ENCODE measurements at regions not wholly inside any gene's neighbourhood (a gene's known extent, or its start where the extent isn't known, plus 50 kb on each side); places are given as distances from the start of the nearest gene placed in this dataset.

DNA sequence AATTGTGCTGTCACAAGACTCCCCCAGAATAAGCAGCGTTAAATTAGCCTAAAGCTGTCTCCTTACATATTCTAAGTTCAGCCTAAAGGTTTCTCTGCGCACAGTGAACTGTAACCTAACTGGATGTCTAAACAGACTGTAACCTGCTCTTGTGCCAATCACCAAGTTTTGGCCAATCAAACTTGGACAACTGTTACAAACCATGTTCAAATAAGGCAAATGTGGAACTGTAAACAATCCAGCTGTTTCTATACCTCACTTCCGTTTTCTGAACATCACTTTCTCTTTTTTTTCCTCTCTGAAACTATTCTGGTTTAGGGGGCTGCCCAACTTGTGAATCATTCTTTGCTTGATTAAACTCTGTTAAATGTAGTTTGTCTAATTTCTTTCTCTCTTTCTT is 252.2 kb upstream of the HABP2 start:
- 79 to 86% methylated on average over 3 of the region's 3 CpGs for WGBS, 2 donors

DNA sequence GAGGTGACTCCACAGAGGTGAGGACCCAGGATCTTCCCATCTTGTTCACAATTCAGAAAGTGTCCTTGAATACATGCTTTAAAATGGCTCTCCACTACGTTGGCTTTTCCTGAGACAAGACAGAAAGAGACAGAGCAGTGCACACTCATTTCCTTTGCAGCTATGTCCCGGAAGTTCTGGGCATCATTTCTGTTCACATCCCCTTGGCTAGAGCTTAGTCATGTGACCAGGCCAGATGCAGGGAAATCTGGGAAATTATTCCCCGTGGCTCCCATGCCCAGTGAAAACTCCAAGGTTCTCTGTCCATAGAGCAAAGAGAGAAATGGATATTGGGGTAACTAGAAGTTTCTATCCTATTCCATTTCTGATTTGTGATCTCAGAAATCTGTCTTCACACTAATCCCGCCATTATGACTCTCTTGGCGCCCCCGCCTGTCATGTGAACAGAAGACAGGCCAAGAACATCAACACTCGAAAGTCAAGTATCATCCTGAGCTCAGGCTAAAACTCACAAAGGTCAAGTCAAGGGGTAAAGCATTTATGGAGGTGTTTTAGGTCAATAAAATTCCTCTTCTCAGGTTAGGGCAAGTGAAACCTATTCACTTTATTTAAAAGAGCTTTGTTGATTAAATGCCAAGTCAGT is 251.4 kb upstream of the HABP2 start:
- Histone ChIP-seq H3K27ac (no peak overlapping the region), H3K4me3 (no peak overlapping the region), H3K27me3 (no peaks in the 10 kb centered on the region), H3K36me3 (no peaks in the 10 kb centered on the region), H3K9me3 (no peaks in the 10 kb centered on the region), H3K4me1 (no peaks in the 10 kb centered on the region)
- 78 to 85% methylated on average over 7 of the region's 7 CpGs for WGBS, 2 donors
- peak in 1 of 2 donors; percentile 15 for DNase-seq (ENCODE audit: low spot score in 2 of 2)
- TF ChIP-seq, protein P1, sequence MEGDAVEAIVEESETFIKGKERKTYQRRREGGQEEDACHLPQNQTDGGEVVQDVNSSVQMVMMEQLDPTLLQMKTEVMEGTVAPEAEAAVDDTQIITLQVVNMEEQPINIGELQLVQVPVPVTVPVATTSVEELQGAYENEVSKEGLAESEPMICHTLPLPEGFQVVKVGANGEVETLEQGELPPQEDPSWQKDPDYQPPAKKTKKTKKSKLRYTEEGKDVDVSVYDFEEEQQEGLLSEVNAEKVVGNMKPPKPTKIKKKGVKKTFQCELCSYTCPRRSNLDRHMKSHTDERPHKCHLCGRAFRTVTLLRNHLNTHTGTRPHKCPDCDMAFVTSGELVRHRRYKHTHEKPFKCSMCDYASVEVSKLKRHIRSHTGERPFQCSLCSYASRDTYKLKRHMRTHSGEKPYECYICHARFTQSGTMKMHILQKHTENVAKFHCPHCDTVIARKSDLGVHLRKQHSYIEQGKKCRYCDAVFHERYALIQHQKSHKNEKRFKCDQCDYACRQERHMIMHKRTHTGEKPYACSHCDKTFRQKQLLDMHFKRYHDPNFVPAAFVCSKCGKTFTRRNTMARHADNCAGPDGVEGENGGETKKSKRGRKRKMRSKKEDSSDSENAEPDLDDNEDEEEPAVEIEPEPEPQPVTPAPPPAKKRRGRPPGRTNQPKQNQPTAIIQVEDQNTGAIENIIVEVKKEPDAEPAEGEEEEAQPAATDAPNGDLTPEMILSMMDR (IDR thresholded peaks at IDR 0.05) = no peak
- TF ChIP-seq POLR2A (IDR thresholded peaks at IDR 0.05) (no peak), EP300 (IDR thresholded peaks at IDR 0.05) (no peak)

More for the DNA sequence above, 252.2 kb upstream of the HABP2 start:
- no peak overlapping the region for H3K27ac ChIP-seq
- H3K27me3 ChIP-seq = no peaks in the 10 kb centered on the region
- no peak for DNase-seq (ENCODE audit: low spot score in 2 of 2)
- TF ChIP-seq POLR2A (IDR thresholded peaks at IDR 0.05) = no peak
- TF ChIP-seq, protein P1 (IDR thresholded peaks at IDR 0.05) = no peak
- no peak for TF ChIP-seq EP300 (IDR thresholded peaks at IDR 0.05)
- H3K36me3 ChIP-seq = no peaks in the 10 kb centered on the region
- no peaks in the 10 kb centered on the region for H3K9me3 ChIP-seq
- no peaks in the 10 kb centered on the region for H3K4me1 ChIP-seq
- H3K4me3 ChIP-seq = no peak overlapping the region

DNA sequence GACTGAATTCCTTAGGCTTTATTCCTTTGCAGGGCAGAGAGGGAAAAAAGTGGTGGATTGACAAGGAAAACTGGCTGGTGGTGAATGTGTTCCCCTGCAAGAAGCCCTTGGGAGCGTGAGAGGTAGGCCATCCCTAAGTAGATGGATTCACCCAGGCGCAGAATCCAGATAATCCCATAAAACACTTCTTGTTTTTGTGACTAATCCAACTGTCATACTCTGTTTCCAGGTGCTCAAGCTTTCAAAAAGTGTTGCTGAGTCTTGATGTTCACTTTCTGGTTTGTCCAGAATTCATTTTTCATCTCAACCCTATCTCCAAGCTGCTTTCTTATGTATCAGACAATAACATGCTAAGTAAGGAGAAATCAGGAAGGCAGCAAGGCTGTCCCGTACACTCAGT is 250.8 kb upstream of the HABP2 start:
- 94 to 98% methylated on average over 3 of the region's 3 CpGs for WGBS, 2 donors
- Histone ChIP-seq H3K9me3 (no peaks in the 10 kb centered on the region), H3K4me3 (no peak overlapping the region), H3K36me3 (no peaks in the 10 kb centered on the region), H3K27me3 (no peaks in the 10 kb centered on the region), H3K27ac (no peak overlapping the region), H3K4me1 (no peaks in the 10 kb centered on the region)
- TF ChIP-seq POLR2A (IDR thresholded peaks at IDR 0.05) (no peak), EP300 (IDR thresholded peaks at IDR 0.05) (no peak)
- TF ChIP-seq, protein P1 (IDR thresholded peaks at IDR 0.05) = no peak
- DNase-seq (ENCODE audit: low spot score in 2 of 2) = no peak

DNA sequence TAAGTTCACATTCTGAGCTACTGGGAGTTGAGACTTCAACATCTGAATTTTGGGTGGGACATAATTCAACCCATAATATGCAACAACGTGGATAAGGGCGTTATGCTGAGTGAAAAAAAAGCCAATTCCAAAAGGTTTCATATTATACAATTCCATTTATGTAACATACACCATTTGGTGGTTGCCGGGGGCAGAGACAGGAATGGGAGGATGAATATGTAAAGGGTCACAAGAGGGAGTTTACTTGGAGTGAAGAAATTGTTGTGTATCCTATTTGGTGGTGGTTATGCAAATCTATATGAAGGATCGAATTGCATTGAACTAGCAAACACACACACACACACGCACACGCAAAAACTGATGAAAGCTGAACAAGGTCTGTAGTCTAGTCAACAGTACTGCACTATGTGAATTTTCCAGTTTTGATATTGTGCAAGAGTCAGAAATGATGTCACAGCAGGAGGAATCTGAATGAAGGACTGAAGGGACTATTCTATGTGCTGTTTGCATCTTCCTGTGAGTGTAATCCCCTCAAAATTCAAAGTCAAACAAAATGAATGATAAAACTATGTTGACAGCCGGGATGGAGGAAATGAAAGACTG is 249.2 kb upstream of the HABP2 start:
- WGBS, 2 donors = 56 to 58% methylated on average over 7 of the region's 7 CpGs
- Histone ChIP-seq H3K36me3 (no peaks in the 10 kb centered on the region), H3K9me3 (no peaks in the 10 kb centered on the region), H3K27ac (peak overlapping the region in 1 of 4 donors; percentile 40), H3K27me3 (no peaks in the 10 kb centered on the region), H3K4me3 (no peak overlapping the region), H3K4me1 (no peaks in the 10 kb centered on the region)
- TF ChIP-seq POLR2A (IDR thresholded peaks at IDR 0.05) = no peak
- TF ChIP-seq, protein P1 (IDR thresholded peaks at IDR 0.05) = no peak
- no peak for TF ChIP-seq EP300 (IDR thresholded peaks at IDR 0.05)
- no peak for DNase-seq (ENCODE audit: low spot score in 2 of 2)

DNA sequence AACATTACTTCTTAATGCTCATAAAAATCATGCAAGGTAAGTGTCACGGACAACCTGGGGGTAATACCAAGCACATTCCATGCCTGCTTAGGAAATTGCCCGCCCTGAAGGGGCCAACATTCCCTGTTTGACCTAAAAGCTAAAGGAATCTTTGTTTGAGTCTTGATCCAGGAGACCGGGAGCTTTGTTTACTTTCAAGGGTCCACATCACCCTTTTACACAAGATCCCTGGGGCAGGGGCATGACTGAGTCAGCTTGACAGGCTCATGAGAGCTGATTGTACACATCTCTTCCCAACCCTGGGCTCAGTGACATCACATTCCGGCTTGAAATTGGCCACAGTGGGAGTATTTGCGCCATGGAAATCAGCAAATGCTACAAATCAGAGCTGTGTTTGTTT is 248.1 kb upstream of the HABP2 start:
- 73 to 75% methylated on average over 5 of the region's 5 CpGs for WGBS, 2 donors
- Histone ChIP-seq H3K4me3 (no peak overlapping the region), H3K9me3 (no peaks in the 10 kb centered on the region), H3K36me3 (no peaks in the 10 kb centered on the region), H3K27ac (no peak overlapping the region), H3K4me1 (peaks cover 0 to 4% (median 0%) of the 10 kb centered on the region in 4 donors), H3K27me3 (no peaks in the 10 kb centered on the region)
- DNase-seq (ENCODE audit: low spot score in 2 of 2) = no peak
- TF ChIP-seq POLR2A (IDR thresholded peaks at IDR 0.05) = no peak
- TF ChIP-seq EP300 (IDR thresholded peaks at IDR 0.05) = no peak
- TF ChIP-seq, protein P1 (IDR thresholded peaks at IDR 0.05) = no peak

Data from tibial nerve (tissue), 4 donors.